K562 (cell line): ENCODE measurements at regions not wholly inside any gene's neighbourhood (a gene's known extent, or its start where the extent isn't known, plus 50 kb on each side); places are given as distances from the start of the nearest gene placed in this dataset.

ENCODE experiments used
- ATAC-seq: fragments of 200-7000 bp; cut with Tn5 transposase; 3 replicates; pipeline ENCODE4 v1.9.1; 2020; ENCODE audit warnings: moderate library complexity
- BruUV-seq: library from RNA; stranded (reverse); fragments of 400-500 nt; replicated peaks from 2 replicates; lab custom pipeline; 2021; lab: Mats Ljungman, UMichigan
- CTCF ChIA-PET: fragments of 300-600 bp; formaldehyde crosslinking; extraction: SDS; loops from one replicate; lab custom pipeline; 2021; ENCODE audit warnings: low intra/inter-chr PET ratio; lab: Yijun Ruan, JAX
- POLR2A ChIA-PET: fragments of 300-600, 350-650 bp; sonication (Branson Sonifier 250); formaldehyde crosslinking; extraction: SDS; loops from one replicate; lab custom pipeline; 2021; ENCODE audit warnings: antibody characterized with exemption, inconsistent platforms; lab: Yijun Ruan, JAX
- DNase-seq, 4 experiments: peaks; one replicate each; pipeline versions ENCODE4 v3.0.0 to v3.0.0-alpha.2; 2011 to 2018; ENCODE audit warnings: low spot score in 3 of 4, mixed read lengths in 3 of 4; ENCODE audit errors: extremely low read depth in 1 of 4
- FAIRE-seq: peaks from 2 replicates; lab custom pipeline; 2011; peaks lifted over from hg19 to GRCh38; lab: Jason Lieb, UNC
- H2AFZ ChIP-seq: 2 replicates; pipeline ENCODE4 v1.6.0; 2011; ENCODE audit warnings: low read depth, low read length, control low read depth, inconsistent platforms
- H3K27ac ChIP-seq: fragments of 200-600 bp; 3 replicates; pipeline ENCODE4 v1.8.0; 2011; ENCODE audit warnings: low read depth, mild to moderate bottlenecking, control low read depth, inconsistent platforms, low read length, moderate library complexity, mixed read lengths; ENCODE audit errors: extremely low read depth
- H3K27me3 ChIP-seq, 2 experiments: fragments of 300-600 bp in 1 of 2; 2 replicates in 1 of 2; 3 replicates in 1 of 2; pipeline versions ENCODE4 v1.6.0 to v1.8.0; 2011; ENCODE audit warnings: inconsistent platforms in 2 of 2, low read length in 2 of 2, mild to moderate bottlenecking in 1 of 2, mixed read lengths in 1 of 2, moderate library complexity in 1 of 2; ENCODE audit not compliant: control insufficient read depth in 2 of 2, insufficient read depth in 2 of 2
- H3K36me3 ChIP-seq: fragments of 300-600 bp; 3 replicates; pipeline ENCODE4 v1.8.0; 2011; ENCODE audit warnings: mild to moderate bottlenecking, low read length, inconsistent platforms; ENCODE audit not compliant: control insufficient read depth, insufficient read depth
- H3K4me1 ChIP-seq, 2 experiments: fragments of 200-600 bp in 1 of 2; replicated peaks in 1 of 2; 2 replicates in 1 of 2; 3 replicates in 1 of 2; pipeline versions ENCODE4 v1.5.1 to v1.8.0; 2011; ENCODE audit warnings: inconsistent platforms in 2 of 2, low read length in 2 of 2, mild to moderate bottlenecking in 1 of 2, mixed read lengths in 1 of 2, moderate library complexity in 1 of 2; ENCODE audit not compliant: control insufficient read depth in 2 of 2, insufficient read depth in 2 of 2
- H3K4me2 ChIP-seq: 2 replicates; pipeline ENCODE4 v1.6.1; 2011; ENCODE audit warnings: low read length, control low read depth, inconsistent platforms, mixed read lengths; ENCODE audit not compliant: insufficient read depth
- H3K4me3 ChIP-seq: fragments of 200-600 bp; sonication (generic), shearing (Covaris generic); 2 replicates; pipeline ENCODE4 v1.5.1; 2016; ENCODE audit warnings: control low read depth, inconsistent platforms
- H3K79me2 ChIP-seq: fragments of 200-600 bp; 3 replicates; pipeline ENCODE4 v1.8.0; 2011; ENCODE audit warnings: low read length, inconsistent platforms; ENCODE audit not compliant: control insufficient read depth, insufficient read depth
- H3K9ac ChIP-seq, 2 experiments: 2 replicates each; pipeline versions ENCODE4 v1.6.0 to v1.6.1; 2011; ENCODE audit warnings: low read depth in 2 of 2, low read length in 2 of 2, control low read depth in 1 of 2, inconsistent platforms in 1 of 2, mild to moderate bottlenecking in 1 of 2, mixed read lengths in 1 of 2; ENCODE audit not compliant: insufficient read depth in 1 of 2
- H3K9me1 ChIP-seq: one replicate; pipeline ENCODE4 v1.6.0; 2011; ENCODE audit warnings: inconsistent platforms, mild to moderate bottlenecking, low read length, moderate library complexity; ENCODE audit not compliant: control insufficient read depth, insufficient read depth
- H3K9me3 ChIP-seq: replicated peaks from 2 replicates; pipeline ENCODE4 v1.5.1; 2011; ENCODE audit warnings: low read depth, low read length, inconsistent platforms; ENCODE audit not compliant: control insufficient read depth, insufficient read depth
- H4K20me1 ChIP-seq: replicated peaks from 2 replicates; pipeline ENCODE4 v1.6.1; 2011; ENCODE audit warnings: low read length, inconsistent platforms, mixed read lengths; ENCODE audit not compliant: control insufficient read depth, insufficient read depth
- BACH1 ChIP-seq: fragments of 200-800 bp; sonication (Bioruptor generic); IDR thresholded peaks from 2 replicates; pipeline ENCODE4 v1.6.1; 2016; ENCODE audit warnings: missing genetic modification characterization, missing compliant biosample characterization
- C11orf30 ChIP-seq: fragments of 450-650 bp; IDR thresholded peaks from 2 replicates; pipeline ENCODE4 v1.6.1; 2016; ENCODE audit warnings: low read depth, mild to moderate bottlenecking
- GTF2A2 ChIP-seq: IDR thresholded peaks from 2 replicates; pipeline ENCODE4 v1.6.1; 2016; ENCODE audit warnings: mild to moderate bottlenecking, missing genetic modification characterization, missing compliant biosample characterization
- MAZ ChIP-seq, 2 experiments: fragments of 450-650 bp in 1 of 2; sonication (generic) in 1 of 2; formaldehyde crosslinking; IDR thresholded peaks in 1 of 2; conservative IDR thresholded peaks in 1 of 2; 2 replicates each; pipeline versions ENCODE4 v1.4.0 to v1.5.0; 2020; ENCODE audit warnings: mild to moderate bottlenecking in 1 of 2, missing genetic modification reagents in 1 of 2
- SIN3A ChIP-seq, 2 experiments: fragments of 150-350 bp in 1 of 2; IDR thresholded peaks; 2 replicates each; pipeline ENCODE4 v1.6.1; 2011 to 2016; ENCODE audit warnings: borderline replicate concordance in 2 of 2, low read depth in 2 of 2, low read length in 2 of 2, mild to moderate bottlenecking in 2 of 2, moderate library complexity in 2 of 2; ENCODE audit not compliant: control insufficient read depth in 1 of 2
- ZNF124 ChIP-seq: sonication (generic); formaldehyde crosslinking; IDR thresholded peaks from 2 replicates; pipeline ENCODE4 v1.8.1; 2022; ENCODE audit warnings: missing genetic modification reagents
- ZNF644 ChIP-seq: fragments of 200-800 bp; sonication (Bioruptor generic); IDR thresholded peaks from 2 replicates; pipeline ENCODE4 v1.6.1; 2016; ENCODE audit warnings: low read depth, missing genetic modification characterization, missing compliant biosample characterization
- WGBS: fragments of 100-300 bp; shearing (Covaris generic); methylation state at CpG from one replicate; pipeline ENCODE4 v1.1.6; 2016; ENCODE audit warnings: low coverage, mixed read lengths; ENCODE audit not compliant: insufficient coverage; ENCODE audit errors: missing lambda C conversion rate; 5-methylcytosine and 5-hydroxymethylcytosine counted together
- in situ Hi-C: fragments of 300-500 bp; cut with MboI; formaldehyde crosslinking; loops from 4 replicates; pipeline ENCODE4 v1.15.0; 2018; ENCODE audit warnings: inconsistent platforms, mixed read lengths
- intact Hi-C: fragments of 100-400 bp; cut with micrococcal nuclease; formaldehyde crosslinking; loops from 2 replicates; pipeline ENCODE4 v1.14.2; 2022
- TF ChIP-seq, protein P1 (sequence below): fragments of 450-650 bp; conservative IDR thresholded peaks from 2 replicates; pipeline ENCODE4 v1.6.1; 2016; ENCODE audit warnings: missing genetic modification characterization, low read depth, mild to moderate bottlenecking, missing compliant biosample characterization, moderate library complexity
- TF ChIP-seq, protein P2 (sequence below): fragments of 200-800 bp; sonication (Bioruptor generic); IDR thresholded peaks from 2 replicates; pipeline ENCODE4 v1.6.1; 2016; ENCODE audit warnings: missing genetic modification characterization, missing compliant biosample characterization
- TF ChIP-seq, protein P3 (sequence below), 2 experiments: fragments of 200-800 bp in 1 of 2; sonication (Bioruptor generic) in 1 of 2; sonication (generic) in 1 of 2; formaldehyde crosslinking in 1 of 2; IDR thresholded peaks in 1 of 2; conservative IDR thresholded peaks in 1 of 2; 2 replicates each; pipeline versions ENCODE4 v1.5.0 to v1.6.1; 2016 to 2020; ENCODE audit warnings: missing compliant biosample characterization in 1 of 2, missing genetic modification characterization in 1 of 2, missing genetic modification reagents in 1 of 2

DNA sequence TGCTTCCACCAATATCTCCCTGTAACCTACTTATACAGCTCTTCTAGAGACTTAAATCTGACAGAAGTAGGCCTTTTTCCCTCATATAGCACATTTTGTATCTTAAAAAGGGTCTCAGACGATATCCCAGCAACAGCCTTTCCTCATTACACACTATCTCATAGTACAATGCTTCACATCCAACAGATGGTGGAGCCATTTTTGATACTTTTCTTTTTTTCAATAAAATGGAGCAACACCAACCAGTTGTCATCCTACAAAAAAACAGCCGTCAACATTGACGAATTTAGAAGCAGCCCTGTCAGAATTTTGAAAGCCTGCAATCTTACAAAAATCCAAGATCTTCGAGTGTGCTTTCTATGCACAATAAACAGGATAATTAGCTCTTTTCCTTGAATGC, 145.9 kb upstream of the NEBL start (continued):
- no peak for TF ChIP-seq ZNF124
- TF ChIP-seq, protein P1, sequence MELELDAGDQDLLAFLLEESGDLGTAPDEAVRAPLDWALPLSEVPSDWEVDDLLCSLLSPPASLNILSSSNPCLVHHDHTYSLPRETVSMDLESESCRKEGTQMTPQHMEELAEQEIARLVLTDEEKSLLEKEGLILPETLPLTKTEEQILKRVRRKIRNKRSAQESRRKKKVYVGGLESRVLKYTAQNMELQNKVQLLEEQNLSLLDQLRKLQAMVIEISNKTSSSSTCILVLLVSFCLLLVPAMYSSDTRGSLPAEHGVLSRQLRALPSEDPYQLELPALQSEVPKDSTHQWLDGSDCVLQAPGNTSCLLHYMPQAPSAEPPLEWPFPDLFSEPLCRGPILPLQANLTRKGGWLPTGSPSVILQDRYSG (tag): 0 out of 2 replicates have a peak, but pooled peaks have one; percentile 42
- 0 out of 4 replicates have a peak, but pooled peaks of 1 of the 2 experiments have one; percentile 23 for TF ChIP-seq MAZ (CRISPR knock-in tag; conservative IDR thresholded peaks at IDR 0.05 in 1 of 2, IDR thresholded peaks at IDR 0.05 in 1 of 2)

DNA sequence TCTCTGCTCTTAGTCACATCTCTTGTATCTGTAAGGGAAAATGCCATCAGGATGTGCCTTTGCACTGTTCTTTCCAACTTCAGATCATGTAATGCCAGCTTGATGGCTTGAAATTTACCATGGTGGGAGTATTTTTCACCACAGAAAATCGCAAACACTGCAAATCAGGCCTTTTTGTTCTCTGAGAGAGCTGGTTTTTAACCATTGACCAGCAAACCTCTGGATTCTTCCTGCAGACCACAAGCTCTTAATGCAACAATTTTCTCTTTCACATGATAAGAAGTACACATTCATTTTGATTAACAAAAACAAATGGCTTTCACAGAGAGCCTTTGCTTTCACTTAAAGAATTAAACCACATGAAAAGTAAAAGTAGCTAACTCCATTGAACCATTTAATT, 145.4 kb upstream of the NEBL start:
- intact Hi-C loops: no loop called here
- in situ Hi-C loops: no loop called here
- TF ChIP-seq, protein P2, sequence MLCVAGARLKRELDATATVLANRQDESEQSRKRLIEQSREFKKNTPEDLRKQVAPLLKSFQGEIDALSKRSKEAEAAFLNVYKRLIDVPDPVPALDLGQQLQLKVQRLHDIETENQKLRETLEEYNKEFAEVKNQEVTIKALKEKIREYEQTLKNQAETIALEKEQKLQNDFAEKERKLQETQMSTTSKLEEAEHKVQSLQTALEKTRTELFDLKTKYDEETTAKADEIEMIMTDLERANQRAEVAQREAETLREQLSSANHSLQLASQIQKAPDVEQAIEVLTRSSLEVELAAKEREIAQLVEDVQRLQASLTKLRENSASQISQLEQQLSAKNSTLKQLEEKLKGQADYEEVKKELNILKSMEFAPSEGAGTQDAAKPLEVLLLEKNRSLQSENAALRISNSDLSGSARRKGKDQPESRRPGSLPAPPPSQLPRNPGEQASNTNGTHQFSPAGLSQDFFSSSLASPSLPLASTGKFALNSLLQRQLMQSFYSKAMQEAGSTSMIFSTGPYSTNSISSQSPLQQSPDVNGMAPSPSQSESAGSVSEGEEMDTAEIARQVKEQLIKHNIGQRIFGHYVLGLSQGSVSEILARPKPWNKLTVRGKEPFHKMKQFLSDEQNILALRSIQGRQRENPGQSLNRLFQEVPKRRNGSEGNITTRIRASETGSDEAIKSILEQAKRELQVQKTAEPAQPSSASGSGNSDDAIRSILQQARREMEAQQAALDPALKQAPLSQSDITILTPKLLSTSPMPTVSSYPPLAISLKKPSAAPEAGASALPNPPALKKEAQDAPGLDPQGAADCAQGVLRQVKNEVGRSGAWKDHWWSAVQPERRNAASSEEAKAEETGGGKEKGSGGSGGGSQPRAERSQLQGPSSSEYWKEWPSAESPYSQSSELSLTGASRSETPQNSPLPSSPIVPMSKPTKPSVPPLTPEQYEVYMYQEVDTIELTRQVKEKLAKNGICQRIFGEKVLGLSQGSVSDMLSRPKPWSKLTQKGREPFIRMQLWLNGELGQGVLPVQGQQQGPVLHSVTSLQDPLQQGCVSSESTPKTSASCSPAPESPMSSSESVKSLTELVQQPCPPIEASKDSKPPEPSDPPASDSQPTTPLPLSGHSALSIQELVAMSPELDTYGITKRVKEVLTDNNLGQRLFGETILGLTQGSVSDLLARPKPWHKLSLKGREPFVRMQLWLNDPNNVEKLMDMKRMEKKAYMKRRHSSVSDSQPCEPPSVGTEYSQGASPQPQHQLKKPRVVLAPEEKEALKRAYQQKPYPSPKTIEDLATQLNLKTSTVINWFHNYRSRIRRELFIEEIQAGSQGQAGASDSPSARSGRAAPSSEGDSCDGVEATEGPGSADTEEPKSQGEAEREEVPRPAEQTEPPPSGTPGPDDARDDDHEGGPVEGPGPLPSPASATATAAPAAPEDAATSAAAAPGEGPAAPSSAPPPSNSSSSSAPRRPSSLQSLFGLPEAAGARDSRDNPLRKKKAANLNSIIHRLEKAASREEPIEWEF (CRISPR knock-in tag): 0 out of 2 replicates have a peak, but pooled peaks have one; percentile 8
- TF ChIP-seq, protein P3, sequence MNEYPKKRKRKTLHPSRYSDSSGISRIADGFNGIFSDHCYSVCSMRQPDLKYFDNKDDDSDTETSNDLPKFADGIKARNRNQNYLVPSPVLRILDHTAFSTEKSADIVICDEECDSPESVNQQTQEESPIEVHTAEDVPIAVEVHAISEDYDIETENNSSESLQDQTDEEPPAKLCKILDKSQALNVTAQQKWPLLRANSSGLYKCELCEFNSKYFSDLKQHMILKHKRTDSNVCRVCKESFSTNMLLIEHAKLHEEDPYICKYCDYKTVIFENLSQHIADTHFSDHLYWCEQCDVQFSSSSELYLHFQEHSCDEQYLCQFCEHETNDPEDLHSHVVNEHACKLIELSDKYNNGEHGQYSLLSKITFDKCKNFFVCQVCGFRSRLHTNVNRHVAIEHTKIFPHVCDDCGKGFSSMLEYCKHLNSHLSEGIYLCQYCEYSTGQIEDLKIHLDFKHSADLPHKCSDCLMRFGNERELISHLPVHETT (CRISPR knock-in tag; conservative IDR thresholded peaks at IDR 0.05 in 1 of 2, IDR thresholded peaks at IDR 0.05 in 1 of 2): 0 out of 4 replicates have a peak, but pooled peaks of 1 of the 2 experiments have one; percentile 17
- TF ChIP-seq GTF2A2 (tag) (no peak), C11orf30 (0 out of 2 replicates have a peak, but pooled peaks have one; percentile 3), BACH1 (tag) (0 out of 2 replicates have a peak, but pooled peaks have one; percentile 33), SIN3A (IDR thresholded peaks at IDR 0.05; ENCODE audit: borderline replicate concordance in 2 of 2, control insufficient read depth in 1 of 2, low read depth in 2 of 2, low read length in 2 of 2) (no peak), ZNF644 (tag) (0 out of 2 replicates have a peak, but pooled peaks have one; percentile 17)

More for the DNA sequence above, 145.4 kb upstream of the NEBL start:
- BruUV-seq: no TSS peak
- ChIA-PET CTCF (interaction anchor here (0.6 kb wide), 1 partner anchor 686 kb away, joined by 3 read pairs; no protein-coding TSS in a partner anchor), POLR2A (interaction anchor here (0.6 to 2.1 kb wide), 7 partner anchors 10 to 118 kb away, joined by 3 to 15 read pairs (median 3); no protein-coding TSS in a partner anchor)
- 0% methylated on average over 1 of the region's 1 CpG for WGBS
- Histone ChIP-seq H3K9ac (peak overlapping the region in 1 of 2 experiments; percentile 68; a peak in 1 of 4 replicates), H3K79me2 (peaks cover 9% of the 10 kb centered on the region; the same call in 1 of the 3 replicates), H3K4me1 (peaks cover 10 to 31% of the 10 kb centered on the region in 2 experiments; a peak in 4 of 5 replicates), H3K36me3 (no peaks in the 10 kb centered on the region), H3K9me3 (no peaks in the 10 kb centered on the region), H3K27ac (peak overlapping the region; percentile 90), H3K27me3 (no peaks in the 10 kb centered on the region), H3K4me3 (no peak overlapping the region), H4K20me1 (no peaks in the 10 kb centered on the region), H2AFZ (peak overlapping the region; percentile 89), H3K9me1 (no peaks in the 10 kb centered on the region), H3K4me2 (peak overlapping the region; percentile 69)
- DNase-seq (no peak), FAIRE-seq (no peak), ATAC-seq (peak; percentile 11; the same call in 2 of the 3 replicates)
